ENCODE measurements at regions not wholly inside any gene's neighbourhood (a gene's known extent, or its start where the extent isn't known, plus 50 kb on each side); places are given as distances from the start of the nearest gene placed in this dataset.
A peak's percentile ranks its signal among the peaks of the same experiment; 100 is the strongest.

DNA sequence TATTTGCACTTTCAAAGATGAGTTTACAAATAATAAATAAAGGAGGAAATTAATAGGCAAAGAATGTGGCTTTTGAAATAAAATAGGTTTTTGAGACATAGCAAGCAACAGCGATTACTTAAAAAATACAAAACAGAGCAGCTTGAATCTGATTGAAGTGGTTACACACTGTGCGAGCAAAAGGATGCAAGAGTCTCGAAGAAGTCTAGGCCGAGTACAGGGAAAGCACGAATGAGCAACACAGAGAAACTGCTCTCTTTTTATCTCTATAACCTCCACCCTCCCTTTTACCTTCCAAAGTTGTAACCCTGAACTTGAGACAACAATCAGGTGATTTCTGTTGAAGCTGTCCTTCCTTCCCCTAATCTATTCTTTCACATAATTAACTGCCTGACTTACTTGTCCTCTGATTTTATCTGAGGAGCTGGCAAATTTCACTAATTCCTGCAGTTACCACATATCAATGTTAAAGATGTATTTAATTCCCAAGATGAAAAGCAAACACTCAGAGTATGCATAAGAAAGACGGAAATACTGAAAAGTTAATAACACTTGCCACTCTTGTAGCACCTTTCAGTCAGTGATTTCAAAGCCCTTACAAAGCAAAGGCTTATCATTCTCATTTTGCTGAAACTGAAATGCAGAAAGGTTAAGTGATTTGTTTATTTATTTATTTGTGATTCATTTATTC, 1030.1 kb downstream of the ADGRL2 start:
- H3K9me3 Mint-ChIP-seq = no peaks in the 10 kb centered on the region
- ATAC-seq (peak in 1 of 2 donors; percentile 35), DNase-seq (no peak)
- no peaks in the 10 kb centered on the region for H3K36me3 Mint-ChIP-seq (ENCODE audit: insufficient read depth)
- peaks cover 3% of the 10 kb centered on the region for H3K4me1 Mint-ChIP-seq (ENCODE audit: low read depth)
- H3K4me3 Mint-ChIP-seq = no peak overlapping the region
- H3K27me3 Mint-ChIP-seq (ENCODE audit: low read depth) = no peaks in the 10 kb centered on the region

DNA sequence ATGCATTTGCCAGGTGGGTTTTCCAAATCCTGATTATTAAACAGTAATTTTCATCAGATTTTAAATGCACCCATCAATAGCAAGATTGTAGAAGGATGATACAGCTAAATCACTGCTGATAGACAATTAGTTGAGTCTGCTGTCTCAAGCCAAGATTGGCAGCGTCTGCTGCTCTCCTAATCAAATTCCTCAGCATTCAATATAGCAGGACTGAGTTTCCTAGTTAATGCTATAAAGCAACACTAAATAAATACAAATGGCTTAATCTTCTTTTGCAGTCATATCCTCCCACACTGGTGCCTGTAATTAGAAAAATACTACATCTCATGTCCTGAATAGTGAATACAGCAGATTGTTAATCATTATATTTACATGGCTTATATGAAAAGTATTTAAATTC, 1028.8 kb downstream of the ADGRL2 start:
- Mint-ChIP-seq H3K36me3 (ENCODE audit: insufficient read depth) (no peaks in the 10 kb centered on the region), H3K4me1 (ENCODE audit: low read depth) (peaks cover 3% of the 10 kb centered on the region), H3K9me3 (no peaks in the 10 kb centered on the region), H3K27me3 (ENCODE audit: low read depth) (no peaks in the 10 kb centered on the region), H3K4me3 (no peak overlapping the region)
- DNase-seq (no peak), ATAC-seq (no peak)

DNA sequence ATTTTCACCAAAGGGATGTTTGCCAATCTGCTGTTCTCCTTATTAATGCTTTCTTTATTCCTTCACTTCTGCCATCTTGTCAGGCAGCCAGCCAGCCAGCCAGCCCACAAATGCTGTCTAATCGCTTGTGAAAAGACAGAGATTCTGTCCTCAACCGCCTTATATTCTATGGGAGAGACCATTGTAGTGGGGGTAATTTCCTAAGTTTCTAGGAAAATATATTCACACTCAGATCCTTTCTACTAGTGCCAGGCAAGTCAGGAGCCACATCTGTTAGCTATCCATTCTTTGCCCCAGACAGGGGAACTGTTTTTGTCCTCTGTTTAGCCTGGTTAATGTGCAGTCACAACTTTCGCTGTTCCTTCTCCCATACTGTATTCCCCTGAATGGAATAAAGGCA, 1023.1 kb downstream of the ADGRL2 start:
- DNase-seq = no peak
- no peaks in the 10 kb centered on the region for H3K9me3 Mint-ChIP-seq
- H3K4me1 Mint-ChIP-seq (ENCODE audit: low read depth) = peaks cover 5% of the 10 kb centered on the region
- no peak overlapping the region for H3K4me3 Mint-ChIP-seq
- no peaks in the 10 kb centered on the region for H3K27me3 Mint-ChIP-seq (ENCODE audit: low read depth)
- no peak for ATAC-seq
- no peaks in the 10 kb centered on the region for H3K36me3 Mint-ChIP-seq (ENCODE audit: insufficient read depth)

DNA sequence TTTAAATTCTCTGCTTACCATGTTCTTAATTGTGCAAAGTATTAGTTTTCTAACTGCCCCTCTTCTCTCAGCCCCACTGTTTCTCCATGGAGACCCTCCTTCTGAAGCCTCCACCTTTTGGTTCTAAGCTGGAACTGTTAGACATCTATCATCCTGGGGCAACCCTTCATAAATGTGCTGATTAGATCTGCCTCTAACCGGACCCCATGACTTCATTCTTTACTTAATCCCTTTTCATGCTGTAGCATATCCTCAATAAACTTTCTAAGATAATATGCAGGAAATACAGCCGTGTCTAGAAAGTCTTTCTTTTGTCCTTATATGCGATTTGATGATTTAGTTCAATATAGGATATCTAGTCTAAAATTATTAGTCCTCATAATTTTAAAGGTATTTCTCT, 1020.1 kb downstream of the ADGRL2 start:
- ATAC-seq (no peak), DNase-seq (no peak)
- Mint-ChIP-seq H3K36me3 (ENCODE audit: insufficient read depth) (no peaks in the 10 kb centered on the region), H3K4me3 (no peak overlapping the region), H3K4me1 (ENCODE audit: low read depth) (peaks cover 9% of the 10 kb centered on the region), H3K27me3 (ENCODE audit: low read depth) (no peaks in the 10 kb centered on the region), H3K9me3 (peaks cover 5% of the 10 kb centered on the region)

DNA sequence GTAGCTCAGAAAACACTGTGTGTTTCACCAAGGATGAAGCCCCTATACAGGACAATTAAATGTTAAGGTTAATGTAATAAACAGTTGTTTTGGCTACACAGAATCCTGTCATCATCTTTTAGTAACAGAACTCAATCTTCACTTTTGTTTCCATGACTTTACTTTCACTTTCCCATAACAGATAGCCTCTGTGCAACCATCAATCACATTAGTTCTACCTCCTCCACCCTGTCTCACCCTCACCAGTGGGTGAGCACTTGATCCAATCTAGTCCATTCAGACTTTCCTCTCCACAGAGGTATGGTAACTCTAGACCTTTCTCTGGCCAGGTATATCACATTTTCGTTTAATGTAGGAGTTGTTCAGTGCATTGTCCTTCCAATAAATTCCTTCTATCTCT, 1018.5 kb downstream of the ADGRL2 start:
- no peak for ATAC-seq
- H3K9me3 Mint-ChIP-seq = peaks cover 5% of the 10 kb centered on the region
- H3K4me1 Mint-ChIP-seq (ENCODE audit: low read depth) = peaks cover 9% of the 10 kb centered on the region
- H3K27me3 Mint-ChIP-seq (ENCODE audit: low read depth) = no peaks in the 10 kb centered on the region
- no peak overlapping the region for H3K4me3 Mint-ChIP-seq
- no peak for DNase-seq
- H3K36me3 Mint-ChIP-seq (ENCODE audit: insufficient read depth) = no peaks in the 10 kb centered on the region

DNA sequence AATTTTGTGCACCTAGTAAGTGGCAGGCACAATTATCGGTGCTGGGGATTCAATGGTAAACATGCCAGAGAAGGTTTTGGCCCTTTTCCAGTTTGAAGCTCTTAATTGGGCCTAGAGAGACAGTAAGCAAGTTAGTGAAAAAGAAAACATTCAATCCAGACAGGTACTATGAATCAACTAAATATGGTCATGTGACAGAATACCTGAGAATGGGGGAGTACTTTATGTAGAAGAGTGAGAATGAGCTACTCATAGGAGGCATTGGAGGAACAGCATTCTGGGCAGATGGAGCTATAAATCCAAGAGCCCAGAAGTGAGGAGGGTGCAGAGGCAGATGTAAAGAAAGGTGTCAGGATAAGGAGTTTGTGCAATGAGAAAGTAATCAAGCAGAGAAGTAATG, 1017.9 kb downstream of the ADGRL2 start:
- H3K9me3 Mint-ChIP-seq = peaks cover 5% of the 10 kb centered on the region
- H3K4me3 Mint-ChIP-seq = no peak overlapping the region
- peaks cover 9% of the 10 kb centered on the region for H3K4me1 Mint-ChIP-seq (ENCODE audit: low read depth)
- no peaks in the 10 kb centered on the region for H3K27me3 Mint-ChIP-seq (ENCODE audit: low read depth)
- ATAC-seq (no peak), DNase-seq (no peak)
- H3K36me3 Mint-ChIP-seq (ENCODE audit: insufficient read depth) = no peaks in the 10 kb centered on the region

DNA sequence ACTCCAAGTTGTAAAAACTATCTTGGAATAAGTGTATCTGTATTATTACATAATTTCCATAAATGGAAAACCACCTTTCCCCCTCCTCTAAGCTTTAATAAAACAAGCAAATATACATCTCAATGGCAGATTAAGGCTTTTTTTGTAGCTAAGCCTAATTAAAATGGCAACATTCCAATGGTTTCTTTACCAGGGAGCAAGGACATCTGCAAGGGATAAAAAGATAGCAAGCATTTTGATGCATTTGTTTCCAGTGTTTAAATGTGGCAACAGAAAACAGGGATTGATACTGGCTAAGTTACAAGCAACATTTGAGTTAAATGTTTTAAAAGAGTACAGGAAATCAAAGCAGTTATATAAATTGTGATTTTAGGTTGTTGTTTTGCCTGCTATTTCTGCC, 1012.7 kb downstream of the ADGRL2 start:
- ATAC-seq (no peak), DNase-seq (no peak)
- no peaks in the 10 kb centered on the region for H3K36me3 Mint-ChIP-seq (ENCODE audit: insufficient read depth)
- H3K4me1 Mint-ChIP-seq (ENCODE audit: low read depth) = no peaks in the 10 kb centered on the region
- peaks cover 1% of the 10 kb centered on the region for H3K27me3 Mint-ChIP-seq (ENCODE audit: low read depth)
- H3K4me3 Mint-ChIP-seq = no peak overlapping the region
- H3K9me3 Mint-ChIP-seq = peaks cover 5% of the 10 kb centered on the region

DNA sequence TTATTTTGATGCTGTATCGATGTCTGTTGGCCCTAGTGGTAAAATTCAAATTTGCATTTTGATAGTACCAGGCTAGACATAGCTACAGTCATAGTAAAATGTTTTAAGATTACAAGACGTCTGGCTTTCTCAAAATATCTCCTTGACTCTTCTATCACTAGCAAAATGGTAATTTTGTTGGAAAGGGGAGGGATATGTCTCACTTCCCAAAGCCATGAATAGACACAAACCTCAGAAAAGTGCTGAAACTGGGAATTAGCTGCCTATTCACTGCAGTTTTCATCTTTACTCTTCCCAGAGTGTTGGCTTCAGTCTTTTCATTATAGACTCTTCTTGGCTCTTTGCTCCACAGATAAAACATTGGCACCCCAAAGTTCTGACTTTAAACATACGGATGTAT, 1009.9 kb downstream of the ADGRL2 start:
- Mint-ChIP-seq H3K9me3 (no peaks in the 10 kb centered on the region), H3K27me3 (ENCODE audit: low read depth) (peaks cover 1% of the 10 kb centered on the region), H3K4me3 (no peak overlapping the region), H3K4me1 (ENCODE audit: low read depth) (no peaks in the 10 kb centered on the region), H3K36me3 (ENCODE audit: insufficient read depth) (no peaks in the 10 kb centered on the region)
- ATAC-seq (no peak), DNase-seq (no peak)

DNA sequence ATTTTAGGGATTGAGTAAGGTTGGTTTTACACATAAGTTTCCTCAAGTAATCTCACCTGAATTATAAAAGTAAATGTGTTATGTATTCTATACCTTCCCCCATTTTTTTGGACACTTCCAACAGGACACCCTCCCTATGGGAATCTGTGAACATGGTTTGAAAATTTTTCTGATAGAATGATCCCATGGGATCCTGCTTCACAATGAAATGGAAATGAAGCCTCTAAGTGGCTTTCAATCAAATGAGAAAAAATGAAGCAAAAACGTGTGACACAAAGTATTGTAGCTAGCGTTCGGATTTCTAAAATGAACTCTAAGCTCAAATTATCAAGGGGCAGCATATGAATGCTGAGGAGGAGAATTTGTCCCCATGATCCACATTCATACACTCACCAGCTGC, 1006.8 kb downstream of the ADGRL2 start:
- ATAC-seq = no peak
- Mint-ChIP-seq H3K4me1 (ENCODE audit: low read depth) (no peaks in the 10 kb centered on the region), H3K4me3 (no peak overlapping the region), H3K36me3 (ENCODE audit: insufficient read depth) (no peaks in the 10 kb centered on the region), H3K27me3 (ENCODE audit: low read depth) (peaks cover 1% of the 10 kb centered on the region), H3K9me3 (no peaks in the 10 kb centered on the region)
- DNase-seq = no peak

DNA sequence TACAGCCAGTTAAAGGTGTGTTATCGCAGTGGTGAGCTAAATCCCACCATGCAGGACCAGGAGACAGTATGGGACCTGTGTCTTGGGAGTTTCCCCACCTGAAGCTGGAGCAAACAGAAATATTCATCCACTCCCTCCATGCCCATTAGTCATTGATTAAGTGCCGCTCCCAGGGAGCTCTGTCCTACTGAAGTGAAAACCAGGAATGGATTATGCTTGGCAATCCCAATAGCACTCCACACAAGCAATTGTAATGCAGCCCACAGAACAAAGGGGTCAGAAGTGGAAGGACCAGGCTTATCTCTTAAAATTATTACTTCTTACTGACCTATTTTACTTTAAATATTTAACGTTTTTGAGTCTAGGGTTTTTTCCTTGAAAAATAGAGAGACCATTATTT, 1005.4 kb downstream of the ADGRL2 start:
- H3K4me3 Mint-ChIP-seq = no peak overlapping the region
- ATAC-seq (no peak), DNase-seq (no peak)
- no peaks in the 10 kb centered on the region for H3K27me3 Mint-ChIP-seq (ENCODE audit: low read depth)
- no peaks in the 10 kb centered on the region for H3K36me3 Mint-ChIP-seq (ENCODE audit: insufficient read depth)
- no peaks in the 10 kb centered on the region for H3K4me1 Mint-ChIP-seq (ENCODE audit: low read depth)
- H3K9me3 Mint-ChIP-seq = no peaks in the 10 kb centered on the region

DNA sequence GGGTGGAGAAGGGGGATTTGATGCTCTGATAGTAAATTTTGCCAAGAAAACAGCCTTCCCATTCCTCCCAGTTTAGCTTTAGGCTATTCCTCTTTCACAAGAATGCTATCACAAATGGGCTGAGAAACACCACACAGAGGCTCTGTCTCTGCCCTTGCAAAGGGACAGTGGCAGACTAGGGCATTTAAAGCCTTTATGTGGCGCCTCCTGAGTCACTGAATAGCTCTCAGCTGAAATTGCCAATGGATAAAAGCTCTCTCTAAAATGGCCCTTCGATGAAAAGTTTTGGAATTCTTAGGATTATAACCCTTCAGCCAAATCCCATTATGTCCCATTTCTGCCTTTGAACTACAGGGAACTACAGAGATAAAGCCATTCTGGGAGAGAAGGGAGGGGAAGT, 1000.4 kb downstream of the ADGRL2 start:
- H3K4me1 Mint-ChIP-seq (ENCODE audit: low read depth) = no peaks in the 10 kb centered on the region
- H3K27me3 Mint-ChIP-seq (ENCODE audit: low read depth) = no peaks in the 10 kb centered on the region
- ATAC-seq = no peak
- no peak overlapping the region for H3K4me3 Mint-ChIP-seq
- H3K9me3 Mint-ChIP-seq = peaks cover 10% of the 10 kb centered on the region
- no peak for DNase-seq
- H3K36me3 Mint-ChIP-seq (ENCODE audit: insufficient read depth) = no peaks in the 10 kb centered on the region

DNA sequence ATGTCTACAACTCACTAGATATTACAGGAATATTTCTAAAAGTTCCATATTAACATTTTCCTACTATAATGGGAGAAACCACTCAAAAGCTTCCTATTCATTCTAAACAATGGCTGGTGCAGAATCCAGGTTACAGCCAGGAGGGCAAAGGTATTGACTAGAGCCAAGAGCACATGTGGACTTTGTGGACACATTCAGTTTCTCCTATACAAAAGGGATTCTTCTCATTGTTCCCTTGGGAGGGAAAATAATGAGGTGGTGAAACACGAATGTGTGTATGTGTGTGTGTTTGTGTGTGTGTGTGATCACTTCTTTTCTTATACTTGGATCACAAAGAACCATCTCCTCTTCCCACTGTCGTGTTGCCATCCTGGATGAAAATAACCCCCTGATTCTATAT, 1000.0 kb downstream of the ADGRL2 start:
- DNase-seq (no peak), ATAC-seq (no peak)
- H3K27me3 Mint-ChIP-seq (ENCODE audit: low read depth) = no peaks in the 10 kb centered on the region
- H3K4me1 Mint-ChIP-seq (ENCODE audit: low read depth) = no peaks in the 10 kb centered on the region
- peaks cover 12% of the 10 kb centered on the region for H3K9me3 Mint-ChIP-seq
- no peaks in the 10 kb centered on the region for H3K36me3 Mint-ChIP-seq (ENCODE audit: insufficient read depth)
- H3K4me3 Mint-ChIP-seq = no peak overlapping the region

DNA sequence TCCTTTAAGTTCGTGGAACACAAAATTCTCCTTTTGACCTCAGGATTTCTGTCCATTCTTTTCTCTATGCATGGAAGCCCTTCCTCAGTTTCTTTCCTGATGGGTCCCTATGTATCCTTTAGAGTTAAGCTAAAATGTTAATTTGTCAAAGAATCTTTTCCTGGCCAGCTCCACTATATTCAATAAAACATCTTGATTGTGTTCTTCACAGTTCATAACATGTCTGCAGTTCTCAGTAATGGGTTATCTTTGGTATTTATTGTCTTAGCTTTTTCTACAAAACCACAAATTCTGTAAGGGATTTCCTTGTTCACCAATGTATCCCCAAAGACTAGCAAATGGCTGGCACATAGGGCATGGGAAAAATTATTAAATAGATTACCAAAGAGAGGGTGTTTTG, 998.5 kb downstream of the ADGRL2 start:
- H3K4me1 Mint-ChIP-seq (ENCODE audit: low read depth) = no peaks in the 10 kb centered on the region
- H3K4me3 Mint-ChIP-seq = no peak overlapping the region
- DNase-seq (no peak), ATAC-seq (no peak)
- H3K27me3 Mint-ChIP-seq (ENCODE audit: low read depth) = no peaks in the 10 kb centered on the region
- no peaks in the 10 kb centered on the region for H3K36me3 Mint-ChIP-seq (ENCODE audit: insufficient read depth)
- H3K9me3 Mint-ChIP-seq = peaks cover 12% of the 10 kb centered on the region

DNA sequence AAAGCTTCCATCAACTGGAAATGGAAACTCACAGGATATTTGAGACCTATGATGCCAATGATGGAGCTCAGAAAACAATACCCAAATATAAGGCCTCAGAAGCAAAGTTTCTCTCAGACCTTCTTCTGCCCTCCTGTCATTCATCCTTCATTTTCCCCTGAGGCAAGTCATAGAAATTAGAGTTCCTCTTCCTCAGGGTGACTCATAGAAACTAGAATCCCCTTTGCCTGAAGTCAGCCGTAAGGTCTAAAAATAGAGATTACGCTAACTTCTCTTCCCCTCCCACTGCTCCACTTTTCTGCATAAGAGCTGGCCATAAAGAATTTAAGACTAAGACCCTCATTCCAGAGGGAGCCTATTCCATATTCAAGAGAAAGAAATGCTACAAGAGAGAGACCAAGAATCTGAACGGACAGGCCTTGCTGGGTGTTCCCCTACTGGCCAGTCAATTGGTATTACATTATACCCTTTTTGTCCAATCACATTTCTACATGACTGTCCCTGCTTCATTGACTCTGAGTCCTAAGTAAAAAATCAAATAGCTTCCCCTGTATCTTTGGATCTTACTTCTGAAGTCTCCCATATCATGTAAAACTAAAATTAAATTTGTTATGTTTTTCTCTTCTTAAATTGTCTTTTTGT, 994.9 kb downstream of the ADGRL2 start:
- no peak for DNase-seq
- H3K4me3 Mint-ChIP-seq = no peak overlapping the region
- no peaks in the 10 kb centered on the region for H3K4me1 Mint-ChIP-seq (ENCODE audit: low read depth)
- H3K9me3 Mint-ChIP-seq = peaks cover 15% of the 10 kb centered on the region
- no peaks in the 10 kb centered on the region for H3K36me3 Mint-ChIP-seq (ENCODE audit: insufficient read depth)
- no peaks in the 10 kb centered on the region for H3K27me3 Mint-ChIP-seq (ENCODE audit: low read depth)
- ATAC-seq = no peak

DNA sequence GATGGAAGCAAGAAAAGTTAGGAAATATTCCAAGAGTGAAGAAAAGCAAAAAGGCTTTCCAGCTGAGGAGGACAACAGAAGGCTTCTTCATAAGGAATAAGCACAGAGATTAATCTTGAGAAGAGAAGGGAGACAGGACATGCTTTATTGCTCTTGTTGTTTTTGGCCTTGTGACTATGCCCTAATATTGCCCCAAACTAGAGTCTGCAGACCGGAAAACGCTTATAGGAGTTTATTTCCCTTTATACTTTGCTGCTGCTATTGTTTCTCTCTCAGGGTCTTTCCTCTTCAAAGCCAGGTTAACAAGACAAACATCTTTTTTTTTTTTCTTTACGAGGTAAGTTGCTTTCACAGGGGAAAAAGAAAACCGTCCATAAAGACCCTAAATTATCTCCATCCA, 991.4 kb downstream of the ADGRL2 start:
- ATAC-seq = no peak
- DNase-seq = no peak
- Mint-ChIP-seq H3K27me3 (ENCODE audit: low read depth) (no peaks in the 10 kb centered on the region), H3K4me3 (no peak overlapping the region), H3K4me1 (ENCODE audit: low read depth) (no peaks in the 10 kb centered on the region), H3K9me3 (peaks cover 13% of the 10 kb centered on the region), H3K36me3 (ENCODE audit: insufficient read depth) (no peaks in the 10 kb centered on the region)
